ENCODE measurements at regions not wholly inside any gene's neighbourhood (a gene's known extent, or its start where the extent isn't known, plus 50 kb on each side); places are given as distances from the start of the nearest gene placed in this dataset.
A peak's percentile ranks its signal among the peaks of the same experiment; 100 is the strongest.
"Not testable (repeated sequence)": the region's sequence is repeated elsewhere in the genome, so short reads cannot be mapped to it uniquely, and the experiment has no call there.

DNA sequence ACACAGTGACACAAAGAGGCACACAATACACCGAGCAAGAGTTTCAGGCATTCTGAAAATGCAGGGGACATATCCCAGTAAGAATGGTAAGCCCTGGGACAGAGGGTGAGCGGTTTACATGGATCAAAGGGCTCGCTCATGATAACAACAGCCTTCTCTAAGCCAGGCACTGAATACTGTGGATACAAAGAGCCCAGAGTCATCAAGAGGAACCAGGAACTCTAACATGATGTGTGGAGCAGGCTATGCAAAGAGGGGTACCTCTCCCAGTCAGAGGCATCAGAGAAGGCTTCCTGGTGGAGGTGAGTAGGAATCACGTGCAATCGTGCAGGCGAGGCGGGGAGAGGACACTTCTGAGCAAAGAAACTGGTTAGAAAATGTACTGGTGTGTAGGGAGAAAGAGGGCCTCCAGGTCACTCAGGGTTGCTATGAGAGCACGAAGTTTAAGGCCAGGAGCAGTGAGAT is 76.9 kb upstream of the EEA1 start:
- Histone ChIP-seq H3K79me2 (no peaks in the 10 kb centered on the region), H3K9me3 (ENCODE audit: low read depth) (no peaks in the 10 kb centered on the region), H3K4me1 (ENCODE audit: insufficient read depth) (peaks cover 2% of the 10 kb centered on the region), H4K20me1 (ENCODE audit: insufficient read depth, poor library complexity, severe bottlenecking) (no peaks in the 10 kb centered on the region), H3K4me3 (no peak overlapping the region), H3K4me2 (no peak overlapping the region), H3K36me3 (replicated peaks; ENCODE audit: insufficient read depth, low read depth) (no peaks in the 10 kb centered on the region), H3K27me3 (no peaks in the 10 kb centered on the region), H3K9me2 (replicated peaks; ENCODE audit: insufficient read depth) (no peaks in the 10 kb centered on the region), H2AFZ (no peak overlapping the region), H3K27ac (peak overlapping the region; percentile 59)
- no peak for DNase-seq (ENCODE audit: low spot score)
- WGBS (ENCODE audit: low lambda C conversion rate, missing lambda C conversion rate), result 71% methylated on average over 8 of the region's 8 CpGs
- no peak for TF ChIP-seq EZH2 (IDR thresholded peaks at IDR 0.05; ENCODE audit: borderline replicate concordance)
- TF ChIP-seq EZH2phosphoT487 (IDR thresholded peaks at IDR 0.05; ENCODE audit: low read depth, severe bottlenecking, unreplicated experiment), result no peak
- TF ChIP-seq, protein P1, sequence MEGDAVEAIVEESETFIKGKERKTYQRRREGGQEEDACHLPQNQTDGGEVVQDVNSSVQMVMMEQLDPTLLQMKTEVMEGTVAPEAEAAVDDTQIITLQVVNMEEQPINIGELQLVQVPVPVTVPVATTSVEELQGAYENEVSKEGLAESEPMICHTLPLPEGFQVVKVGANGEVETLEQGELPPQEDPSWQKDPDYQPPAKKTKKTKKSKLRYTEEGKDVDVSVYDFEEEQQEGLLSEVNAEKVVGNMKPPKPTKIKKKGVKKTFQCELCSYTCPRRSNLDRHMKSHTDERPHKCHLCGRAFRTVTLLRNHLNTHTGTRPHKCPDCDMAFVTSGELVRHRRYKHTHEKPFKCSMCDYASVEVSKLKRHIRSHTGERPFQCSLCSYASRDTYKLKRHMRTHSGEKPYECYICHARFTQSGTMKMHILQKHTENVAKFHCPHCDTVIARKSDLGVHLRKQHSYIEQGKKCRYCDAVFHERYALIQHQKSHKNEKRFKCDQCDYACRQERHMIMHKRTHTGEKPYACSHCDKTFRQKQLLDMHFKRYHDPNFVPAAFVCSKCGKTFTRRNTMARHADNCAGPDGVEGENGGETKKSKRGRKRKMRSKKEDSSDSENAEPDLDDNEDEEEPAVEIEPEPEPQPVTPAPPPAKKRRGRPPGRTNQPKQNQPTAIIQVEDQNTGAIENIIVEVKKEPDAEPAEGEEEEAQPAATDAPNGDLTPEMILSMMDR (IDR thresholded peaks at IDR 0.05; ENCODE audit: poor library complexity), result no peak

DNA sequence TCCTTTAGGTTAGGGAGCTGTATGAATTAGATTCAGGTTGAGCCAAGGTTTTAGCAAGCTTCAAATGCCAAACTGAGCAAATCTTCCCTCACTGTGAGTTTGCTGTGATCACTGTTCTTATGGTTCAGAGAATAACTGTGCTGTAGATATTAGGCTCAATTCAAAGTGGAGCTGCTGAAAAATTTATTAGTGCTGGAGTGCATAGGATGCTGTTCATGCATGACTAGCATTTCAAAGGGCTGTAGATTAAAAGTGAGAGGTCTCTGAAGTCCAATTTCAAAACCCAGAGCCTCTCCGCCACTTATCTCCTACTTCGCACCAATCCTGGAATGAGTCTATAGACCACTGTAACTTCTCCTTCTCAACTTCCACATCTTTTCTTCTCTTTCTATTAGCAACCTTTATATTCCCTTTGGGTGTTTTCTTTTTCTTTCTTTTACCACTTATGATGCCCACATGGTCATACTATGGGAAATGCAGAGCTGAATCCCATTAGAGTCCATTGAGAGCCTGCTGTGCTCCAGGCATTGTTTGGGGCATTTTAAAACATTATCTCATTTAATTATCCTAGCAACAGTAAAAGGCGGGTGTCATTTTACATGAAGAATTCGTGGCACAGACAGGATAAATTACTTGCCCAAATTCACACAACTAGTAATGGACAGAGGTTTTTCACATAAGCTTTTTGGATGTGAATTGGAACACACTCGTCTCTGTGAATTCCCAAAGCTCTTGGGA is 77.5 kb upstream of the EEA1 start:
- Histone ChIP-seq H3K36me3 (replicated peaks; ENCODE audit: insufficient read depth, low read depth) (no peaks in the 10 kb centered on the region), H3K9me3 (ENCODE audit: low read depth) (no peaks in the 10 kb centered on the region), H3K27me3 (no peaks in the 10 kb centered on the region), H3K79me2 (no peaks in the 10 kb centered on the region), H3K4me1 (ENCODE audit: insufficient read depth) (peaks cover 2% of the 10 kb centered on the region), H3K4me2 (no peak overlapping the region), H3K4me3 (no peak overlapping the region), H4K20me1 (ENCODE audit: insufficient read depth, poor library complexity, severe bottlenecking) (no peaks in the 10 kb centered on the region), H3K9me2 (replicated peaks; ENCODE audit: insufficient read depth) (no peaks in the 10 kb centered on the region), H2AFZ (no peak overlapping the region), H3K27ac (peak overlapping the region; percentile 59)
- WGBS (ENCODE audit: low lambda C conversion rate, missing lambda C conversion rate), result 75% methylated on average over 5 of the region's 5 CpGs
- no peak for DNase-seq (ENCODE audit: low spot score)
- TF ChIP-seq EZH2 (IDR thresholded peaks at IDR 0.05; ENCODE audit: borderline replicate concordance), result no peak
- TF ChIP-seq EZH2phosphoT487 (IDR thresholded peaks at IDR 0.05; ENCODE audit: low read depth, severe bottlenecking, unreplicated experiment), result no peak

DNA sequence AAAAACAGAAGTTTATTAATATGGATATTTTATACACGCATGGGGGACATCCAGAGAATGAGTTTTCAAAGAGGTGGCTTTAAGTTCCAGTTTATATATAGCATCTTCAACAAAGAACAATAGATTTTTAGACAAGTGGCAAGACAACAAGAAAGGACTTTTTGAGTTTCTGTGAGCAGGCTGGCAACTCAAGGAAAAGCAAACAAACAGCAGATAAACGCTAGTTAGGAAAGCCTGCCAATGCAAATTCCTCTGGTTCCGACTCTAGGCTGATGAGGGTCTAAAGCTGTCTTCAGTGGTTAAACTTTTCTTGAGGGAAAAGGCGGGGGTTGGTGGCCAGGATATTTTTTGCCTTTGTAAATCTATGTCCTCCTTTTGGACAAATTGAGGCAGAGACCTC is 78.4 kb upstream of the EEA1 start:
- Histone ChIP-seq H3K9me2 (replicated peaks; ENCODE audit: insufficient read depth) (no peaks in the 10 kb centered on the region), H3K4me3 (no peak overlapping the region), H3K79me2 (no peaks in the 10 kb centered on the region), H4K20me1 (ENCODE audit: insufficient read depth, poor library complexity, severe bottlenecking) (no peaks in the 10 kb centered on the region), H3K4me1 (ENCODE audit: insufficient read depth) (peaks cover 2% of the 10 kb centered on the region), H3K9me3 (ENCODE audit: low read depth) (no peaks in the 10 kb centered on the region), H3K27me3 (no peaks in the 10 kb centered on the region), H3K27ac (peak overlapping the region; percentile 59), H2AFZ (no peak overlapping the region), H3K4me2 (peak overlapping the region; percentile 18), H3K36me3 (replicated peaks; ENCODE audit: insufficient read depth, low read depth) (no peaks in the 10 kb centered on the region)
- 42% methylated on average over 4 of the region's 4 CpGs for WGBS (ENCODE audit: low lambda C conversion rate, missing lambda C conversion rate)
- TF ChIP-seq, protein P1 (IDR thresholded peaks at IDR 0.05; ENCODE audit: poor library complexity), result no peak
- no peak for DNase-seq (ENCODE audit: low spot score)

DNA sequence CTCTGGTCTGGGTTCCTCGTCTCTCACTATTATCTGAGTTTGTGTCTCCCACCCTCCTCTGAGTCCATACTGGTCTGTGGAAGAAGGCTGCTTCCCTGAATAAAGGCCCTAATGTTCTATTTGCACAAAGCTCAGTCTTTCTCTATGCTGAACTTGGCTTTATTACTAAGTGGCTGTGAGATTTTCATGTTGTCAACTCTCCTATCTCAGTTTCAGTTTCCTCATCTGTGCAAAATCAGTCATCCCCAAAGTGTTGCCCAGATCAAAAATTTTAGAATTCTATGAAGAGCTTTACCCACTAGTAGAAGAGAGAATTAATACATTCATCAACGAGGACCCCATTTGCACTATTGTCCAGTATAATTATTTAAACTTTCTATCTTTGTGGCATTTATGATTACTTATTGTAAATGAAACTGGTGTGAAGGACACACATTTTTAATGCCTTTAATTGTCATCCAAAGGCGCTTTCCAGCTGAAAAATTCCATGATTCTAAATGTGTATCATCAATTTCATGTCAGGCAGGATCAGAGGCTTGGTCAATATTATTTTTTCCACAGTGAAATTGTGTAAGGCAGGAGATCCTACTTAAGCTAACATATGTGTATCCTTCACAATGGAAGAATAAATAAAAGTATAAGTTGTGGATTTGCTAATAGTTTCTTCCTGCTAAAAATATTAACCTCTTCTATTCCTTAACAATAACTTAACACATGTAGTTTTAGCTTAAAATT is 79.1 kb upstream of the EEA1 start:
- no peaks in the 10 kb centered on the region for H3K27me3 ChIP-seq
- peaks cover 2% of the 10 kb centered on the region for H3K4me1 ChIP-seq (ENCODE audit: insufficient read depth)
- H2AFZ ChIP-seq, result no peak overlapping the region
- no peaks in the 10 kb centered on the region for H3K36me3 ChIP-seq (replicated peaks; ENCODE audit: insufficient read depth, low read depth)
- 76% methylated on average over 3 of the region's 3 CpGs for WGBS (ENCODE audit: low lambda C conversion rate, missing lambda C conversion rate)
- H3K27ac ChIP-seq, result peak overlapping the region; percentile 59
- H4K20me1 ChIP-seq (ENCODE audit: insufficient read depth, poor library complexity, severe bottlenecking), result no peaks in the 10 kb centered on the region
- H3K9me3 ChIP-seq (ENCODE audit: low read depth), result no peaks in the 10 kb centered on the region
- no peak overlapping the region for H3K4me3 ChIP-seq
- no peak overlapping the region for H3K4me2 ChIP-seq
- H3K79me2 ChIP-seq, result no peaks in the 10 kb centered on the region
- TF ChIP-seq EZH2phosphoT487 (IDR thresholded peaks at IDR 0.05; ENCODE audit: low read depth, severe bottlenecking, unreplicated experiment) (no peak), EZH2 (IDR thresholded peaks at IDR 0.05; ENCODE audit: borderline replicate concordance) (no peak)
- TF ChIP-seq, protein P1 (IDR thresholded peaks at IDR 0.05; ENCODE audit: poor library complexity), result no peak
- DNase-seq (ENCODE audit: low spot score), result no peak
- H3K9me2 ChIP-seq (replicated peaks; ENCODE audit: insufficient read depth), result no peaks in the 10 kb centered on the region

DNA sequence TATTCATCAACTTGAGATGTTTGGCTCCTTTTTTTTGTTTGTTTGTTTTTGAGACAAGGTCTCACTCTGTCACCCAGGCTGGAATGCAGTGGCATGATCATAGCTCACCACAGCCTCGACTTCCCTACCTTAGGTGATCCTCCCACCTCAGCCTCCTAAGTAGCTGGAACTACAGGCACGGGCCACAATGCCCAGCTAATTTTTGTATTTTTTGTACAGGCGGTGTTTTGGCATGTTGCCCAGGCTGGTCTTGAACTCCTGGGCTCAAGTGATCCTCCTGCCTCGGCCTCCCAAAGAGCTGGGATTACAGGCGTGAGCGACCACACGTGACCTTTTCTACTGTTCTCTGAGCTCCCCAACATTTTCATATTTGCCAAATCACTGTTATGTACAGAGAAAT is 79.8 kb upstream of the EEA1 start:
- H3K4me3 ChIP-seq; H3K9me2 ChIP-seq (replicated peaks; ENCODE audit: insufficient read depth); H2AFZ ChIP-seq; H4K20me1 ChIP-seq (ENCODE audit: insufficient read depth, poor library complexity, severe bottlenecking); H3K9me3 ChIP-seq (ENCODE audit: low read depth); H3K36me3 ChIP-seq (replicated peaks; ENCODE audit: insufficient read depth, low read depth); H3K27me3 ChIP-seq; H3K4me1 ChIP-seq (ENCODE audit: insufficient read depth); DNase-seq (ENCODE audit: low spot score); H3K4me2 ChIP-seq; H3K79me2 ChIP-seq: not testable (repeated sequence)
- peak overlapping the region; percentile 59 for H3K27ac ChIP-seq
- WGBS (ENCODE audit: low lambda C conversion rate, missing lambda C conversion rate), result 87% methylated on average over 7 of the region's 7 CpGs
